Upper lobe of left lung (tissue), 4 donors: ENCODE measurements at regions not wholly inside any gene's neighbourhood (a gene's known extent, or its start where the extent isn't known, plus 50 kb on each side); places are given as distances from the start of the nearest gene placed in this dataset.

Experiments used
- POLR2A ChIP-seq, 4 donors: fragments of 450-650 bp; IDR thresholded peaks; one replicate each; pipeline ENCODE4 v1.5.1; 2016 to 2017; ENCODE audit warnings: antibody characterized with exemption in 4 of 4, mild to moderate bottlenecking in 2 of 4
- POLR2AphosphoS5 ChIP-seq, 2 donors: sonication (generic); formaldehyde crosslinking; IDR thresholded peaks; one replicate each; pipeline ENCODE4 v1.5.1; 2017; ENCODE audit warnings: antibody characterized with exemption in 2 of 2

DNA sequence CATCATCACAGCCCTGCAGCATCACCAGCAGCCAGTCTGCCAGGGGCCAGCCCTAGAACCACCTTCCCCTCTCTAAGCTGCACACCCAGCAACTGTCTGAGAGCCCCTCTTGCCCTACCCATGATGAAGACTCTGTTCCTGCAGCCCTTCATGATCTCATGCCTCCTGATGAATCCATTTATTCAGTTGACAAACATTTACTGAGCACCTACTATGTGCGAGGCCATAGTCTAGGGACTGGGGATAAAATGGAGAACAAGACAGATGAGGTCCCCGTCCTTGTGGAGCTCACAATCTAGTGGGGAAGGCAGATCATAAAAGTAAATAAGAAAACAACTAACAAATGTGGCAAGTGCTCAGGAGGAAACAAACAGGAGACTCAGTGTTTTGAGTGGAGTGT lies 96.3 kb downstream of the PCDH1 start:
- TF ChIP-seq POLR2A (IDR thresholded peaks at IDR 0.05): no peak
- TF ChIP-seq POLR2AphosphoS5 (IDR thresholded peaks at IDR 0.05): no peak
